ENCODE measurements at regions not wholly inside any gene's neighbourhood (a gene's known extent, or its start where the extent isn't known, plus 50 kb on each side); places are given as distances from the start of the nearest gene placed in this dataset.
A peak's percentile ranks its signal among the peaks of the same experiment; 100 is the strongest.

DNA sequence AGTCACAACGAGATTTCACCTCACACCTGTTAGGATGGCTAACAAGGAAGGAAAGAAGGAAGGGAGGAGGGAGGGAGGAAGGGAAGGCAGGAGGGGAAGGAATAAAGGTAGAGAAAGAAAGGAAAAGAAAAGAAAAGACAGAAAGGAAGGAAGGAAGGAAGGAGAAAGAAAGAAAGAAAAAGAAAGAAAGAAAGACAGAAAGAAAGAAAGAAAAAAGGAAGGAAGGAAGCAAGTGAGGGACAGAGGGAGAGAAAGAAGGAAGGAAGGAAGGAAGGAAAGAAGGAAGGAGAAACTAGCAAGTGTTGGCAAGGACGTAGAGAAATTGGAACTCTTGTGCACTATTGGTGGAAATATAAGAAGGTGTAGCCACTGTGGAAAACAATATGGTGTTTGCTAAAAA, 52.2 kb downstream of the CCDC185 start:
- DNase-seq = no peak

DNA sequence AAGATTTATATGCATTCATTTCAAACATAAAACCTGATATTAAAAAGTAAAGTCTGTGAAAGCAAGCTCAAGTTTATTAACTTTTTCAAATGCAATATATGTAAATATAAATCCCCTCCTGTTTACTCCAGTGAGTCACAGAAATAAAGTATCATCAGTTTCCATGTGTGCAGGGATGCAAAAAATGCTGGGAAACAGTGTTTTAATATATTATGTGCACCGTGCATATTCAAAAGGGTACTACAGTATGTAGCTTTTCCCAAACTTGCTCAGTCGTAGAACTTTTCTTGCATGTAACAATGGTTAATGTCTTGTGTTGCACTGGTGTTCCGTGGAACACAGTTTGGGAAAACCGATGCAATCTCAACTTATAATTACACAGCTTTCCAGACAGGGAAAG, 60.7 kb downstream of the CCDC185 start:
- DNase-seq = no peak

DNA sequence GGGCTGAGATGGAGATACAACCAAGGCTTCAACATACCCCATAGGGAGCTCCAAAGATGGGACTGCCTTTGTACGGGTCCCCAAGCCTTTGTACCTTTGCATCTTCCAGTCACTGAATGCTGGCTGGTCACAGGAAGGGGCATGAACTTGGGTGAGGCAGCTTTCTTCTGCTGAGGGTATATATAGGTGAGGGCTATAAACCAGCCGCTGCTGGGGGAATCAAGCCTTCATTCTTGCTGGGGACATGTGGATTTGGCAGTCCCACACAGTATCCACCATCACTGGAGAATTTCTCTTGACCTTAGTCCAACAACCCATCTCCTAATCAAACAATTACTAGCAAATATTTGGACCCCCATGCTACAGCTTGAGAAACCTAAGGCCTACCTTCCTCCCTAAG, 61.7 kb downstream of the CCDC185 start:
- DNase-seq = no peak

DNA sequence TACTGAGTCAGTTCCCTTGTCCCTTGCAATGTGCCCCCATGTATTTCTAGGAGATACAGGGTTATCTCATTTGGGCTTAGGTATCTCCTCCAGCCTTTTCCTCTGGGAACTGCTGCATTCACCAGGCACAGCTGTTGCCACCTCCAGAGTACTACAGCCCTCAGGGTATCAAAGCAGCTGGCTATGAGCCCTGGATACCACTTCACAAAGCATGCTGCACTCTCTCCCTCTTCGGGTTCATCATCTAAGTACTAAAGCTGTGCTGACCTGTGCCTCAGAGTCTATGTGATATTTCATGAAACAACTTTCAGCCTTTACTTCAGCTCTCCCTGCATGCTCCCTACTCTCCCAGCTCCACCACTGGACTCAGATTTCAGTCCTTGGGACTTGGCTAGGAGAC, 62.3 kb downstream of the CCDC185 start:
- DNase-seq = no peak

DNA sequence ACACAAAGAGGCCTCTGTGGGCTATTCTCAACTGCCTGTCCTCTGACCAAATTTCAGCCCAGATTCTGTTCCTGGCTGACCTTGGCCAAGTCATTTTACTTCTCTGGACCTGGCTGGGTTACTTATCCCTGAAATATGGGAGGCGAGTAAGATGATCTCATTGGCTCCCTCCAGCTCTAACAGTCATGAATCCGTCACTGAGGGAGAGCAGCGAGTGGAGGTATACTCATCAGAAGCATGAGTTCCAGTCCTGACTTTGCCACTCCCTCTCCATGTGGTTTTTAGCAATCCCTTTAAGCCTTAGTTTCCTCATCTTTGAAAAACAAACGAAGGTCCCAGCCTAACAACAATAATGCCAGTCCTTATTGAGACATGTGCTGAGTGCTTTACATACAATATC, 63.5 kb downstream of the CCDC185 start:
- DNase-seq = no peak

DNA sequence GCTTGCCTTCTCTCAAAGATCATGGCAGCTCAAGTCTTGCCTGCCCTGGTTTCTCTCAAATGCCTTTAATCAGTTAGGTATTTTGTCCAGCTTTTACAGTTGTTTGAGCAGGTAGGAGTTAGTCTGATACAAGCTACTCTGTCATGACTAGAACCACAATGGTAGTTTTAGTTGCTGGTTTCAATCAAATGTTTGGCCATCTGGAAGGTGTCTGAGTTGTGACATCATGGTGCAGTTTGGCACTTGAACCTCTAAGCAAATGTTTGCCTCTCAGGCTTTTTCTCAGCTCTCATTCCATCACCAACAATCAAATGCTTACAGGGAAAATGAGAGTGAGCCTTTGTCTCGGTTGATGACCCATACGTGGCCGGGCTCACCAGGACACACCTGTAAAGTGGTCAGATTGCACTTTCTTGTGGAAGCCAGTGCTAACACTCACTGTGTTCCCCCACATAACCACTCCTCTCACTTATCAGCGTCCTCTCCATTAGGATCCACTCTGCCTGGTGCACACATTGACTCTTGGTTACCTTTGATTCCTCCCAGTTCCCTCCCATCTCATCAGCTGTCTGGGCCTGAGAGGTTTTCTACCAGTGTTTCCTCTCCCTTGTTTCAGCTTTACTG, 67.5 kb downstream of the CCDC185 start:
- no peak for DNase-seq

DNA sequence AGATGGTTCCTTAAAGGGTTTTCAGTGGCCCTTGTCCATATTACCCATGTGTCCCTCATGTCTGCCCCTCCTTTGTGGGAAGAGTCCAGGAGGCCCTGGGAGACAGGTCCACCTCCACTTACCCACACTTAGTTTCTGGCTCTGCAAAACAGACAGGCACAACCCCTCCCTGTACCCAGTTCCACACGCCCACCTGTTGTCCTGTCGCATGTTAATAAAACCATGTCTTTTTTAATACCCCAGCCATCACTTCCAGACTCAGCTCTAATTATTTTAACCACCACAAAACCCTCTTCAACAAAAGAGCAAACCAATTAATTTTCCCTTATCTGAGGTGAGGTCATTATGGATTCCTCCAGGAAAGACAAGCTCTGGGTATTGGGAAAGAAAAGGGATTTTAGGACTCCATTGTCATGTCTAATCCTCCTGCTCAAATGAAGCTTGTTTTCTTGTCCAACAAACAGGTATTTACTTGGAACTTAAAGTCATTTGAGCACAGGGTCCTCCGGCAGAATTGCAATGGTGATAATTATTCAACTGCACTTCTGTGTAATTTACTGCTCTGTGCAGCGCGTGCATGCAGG, 68.9 kb downstream of the CCDC185 start:
- DNase-seq = no peak

DNA sequence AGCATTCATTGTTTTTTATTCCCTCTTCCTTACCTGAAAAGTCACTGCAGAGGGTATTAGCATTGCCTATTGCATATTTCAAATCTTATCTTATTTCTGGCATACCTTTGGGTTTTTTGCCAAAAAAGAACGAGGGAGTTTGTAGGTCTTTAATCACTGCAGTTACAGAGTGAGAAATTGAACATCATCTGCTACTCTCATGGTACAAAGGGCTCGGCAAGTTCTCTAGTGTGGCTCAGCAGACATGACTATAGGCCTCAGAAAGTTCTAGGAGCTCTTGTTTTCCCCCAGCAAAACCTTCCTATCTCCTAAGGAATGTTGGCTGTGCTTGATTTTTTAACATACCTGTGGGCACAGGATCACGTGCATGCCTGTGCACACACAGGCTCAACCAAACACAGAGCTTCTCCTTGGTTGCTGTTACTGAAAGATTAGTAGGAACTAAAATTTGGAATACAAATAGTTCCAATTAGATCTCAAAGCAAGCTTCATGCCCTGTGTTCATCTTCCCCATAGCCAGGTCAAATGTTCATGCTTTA, 69.7 kb downstream of the CCDC185 start:
- no peak for DNase-seq

DNA sequence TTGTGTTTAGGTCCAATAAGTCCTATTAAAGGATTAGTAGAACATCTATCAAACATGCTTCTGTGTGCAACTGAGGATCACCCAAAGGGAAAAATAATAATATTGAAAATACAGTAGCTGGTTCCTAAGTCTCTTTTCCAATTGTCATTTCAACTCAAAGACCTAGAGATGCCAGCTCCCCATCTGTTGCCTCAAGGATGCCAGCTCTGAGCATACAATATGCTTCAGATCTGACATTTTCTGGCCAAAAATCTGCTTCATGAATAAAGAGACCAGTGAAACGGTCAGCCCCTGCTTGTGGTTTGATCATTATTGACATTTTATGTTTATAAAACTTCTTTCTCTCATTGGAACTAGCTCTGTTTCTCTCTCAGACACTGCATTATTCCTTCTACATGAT, 72.9 kb downstream of the CCDC185 start:
- DNase-seq = no peak

DNA sequence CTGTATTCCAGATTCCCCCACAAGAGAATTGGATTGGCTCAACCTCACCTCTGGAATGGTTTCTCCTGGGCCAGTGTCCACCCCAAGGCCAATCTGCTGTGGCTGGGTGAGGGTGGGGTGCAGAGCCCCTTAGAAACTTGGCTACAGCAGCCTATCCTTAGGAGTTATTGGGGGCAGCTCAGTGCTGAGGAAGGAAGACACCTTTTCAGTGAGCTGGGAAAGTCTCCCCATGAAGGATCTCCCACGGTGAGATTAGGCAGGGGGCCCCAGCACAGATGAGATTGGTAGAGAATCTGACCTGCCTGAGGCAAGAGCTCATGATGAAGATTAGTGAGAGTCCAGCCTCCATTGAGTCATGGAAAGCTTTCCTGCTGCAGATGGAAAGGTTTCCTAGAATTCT, 78.4 kb downstream of the CCDC185 start:
- DNase-seq = no peak

DNA sequence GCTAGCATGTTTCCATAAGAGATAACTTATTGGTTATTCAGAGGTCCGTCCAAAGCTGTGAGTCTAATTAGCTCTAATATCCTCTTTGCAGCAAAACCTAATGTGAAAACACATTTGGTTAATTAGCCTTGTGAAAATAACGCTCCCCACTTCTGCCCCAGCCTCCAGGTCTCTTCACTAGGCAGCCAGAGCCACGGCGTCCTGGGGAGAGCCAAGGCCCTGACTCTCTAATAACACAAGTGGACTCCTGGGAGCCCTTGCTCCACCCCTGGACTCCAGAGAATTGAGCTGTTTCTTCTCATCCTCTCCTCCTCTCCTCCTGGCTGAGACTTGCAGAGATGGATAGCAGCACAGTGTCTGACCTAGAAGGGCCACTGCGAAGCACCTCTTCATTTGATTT, 78.8 kb downstream of the CCDC185 start:
- no peak for DNase-seq

DNA sequence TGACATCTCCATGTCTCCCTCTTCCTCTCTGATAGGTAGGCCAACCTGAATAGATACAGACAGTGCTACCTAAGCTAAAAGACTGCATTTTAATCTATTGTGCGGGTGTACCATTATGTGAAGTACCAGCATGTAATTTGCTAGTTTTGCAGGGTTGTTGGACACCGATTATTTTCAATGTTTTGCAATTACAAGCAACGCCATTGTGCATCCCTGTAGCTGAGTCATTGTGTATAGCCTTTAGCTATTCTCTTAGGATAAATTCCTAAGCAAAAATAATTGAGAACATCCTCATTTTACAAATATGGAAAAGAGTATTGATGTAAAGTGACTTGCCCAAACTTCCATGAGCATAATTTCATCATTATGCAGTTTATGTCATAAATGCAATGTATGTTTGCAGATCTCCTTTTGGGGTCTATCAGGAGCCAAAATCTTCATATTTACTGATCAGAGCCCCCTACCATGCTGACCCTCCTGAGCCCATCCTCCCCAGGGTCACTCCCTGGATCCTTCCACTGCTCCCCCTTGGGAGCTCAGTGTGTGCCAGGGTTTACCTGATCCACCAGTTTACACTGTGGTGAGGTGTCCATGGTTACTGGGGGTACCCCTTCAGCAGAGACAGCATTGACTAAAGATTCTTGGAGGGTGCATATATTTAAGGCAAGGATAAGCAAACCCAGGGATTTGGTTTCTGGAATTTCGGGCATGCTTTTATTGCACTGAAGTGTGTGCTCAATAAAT, 80.6 kb downstream of the CCDC185 start:
- DNase-seq = no peak

DNA sequence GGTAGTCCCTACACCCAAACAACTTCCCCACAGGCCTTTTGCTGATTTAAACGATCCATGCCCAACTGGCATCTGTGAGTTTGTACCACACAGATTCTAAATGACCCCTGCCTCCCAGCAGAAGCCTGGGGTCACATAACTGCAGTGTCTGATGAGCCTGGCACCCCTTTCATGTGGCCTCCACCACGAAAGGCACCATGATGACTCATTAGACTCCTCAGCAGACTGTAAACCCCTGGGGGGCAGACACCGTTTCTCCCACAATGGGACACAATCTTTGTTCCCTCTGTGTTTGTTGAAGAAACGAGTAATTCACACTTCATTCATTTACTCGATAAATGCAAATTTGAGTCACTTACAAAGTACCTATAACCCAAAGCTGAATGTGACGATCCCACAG, 81.6 kb downstream of the CCDC185 start:
- DNase-seq = no peak

DNA sequence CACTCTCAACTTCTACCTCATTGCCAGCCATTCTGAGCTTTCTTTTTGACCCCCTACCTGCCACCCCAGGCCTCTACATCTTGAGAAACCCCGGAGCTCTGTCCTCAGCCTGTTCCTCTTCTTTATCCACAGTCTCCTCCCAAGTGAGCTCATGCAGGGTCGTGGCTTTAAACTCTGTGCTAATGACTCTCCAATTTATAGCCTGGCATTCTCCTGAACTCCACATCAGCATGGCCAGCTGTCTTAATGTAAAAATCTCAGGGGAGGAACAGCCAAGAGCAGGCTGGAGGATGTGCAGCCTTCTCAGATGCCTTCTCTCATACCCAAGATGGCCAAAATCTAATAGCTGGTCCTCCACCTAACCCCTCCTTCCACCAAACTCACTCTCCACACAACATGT, 84.2 kb downstream of the CCDC185 start:
- no peak for DNase-seq

DNA sequence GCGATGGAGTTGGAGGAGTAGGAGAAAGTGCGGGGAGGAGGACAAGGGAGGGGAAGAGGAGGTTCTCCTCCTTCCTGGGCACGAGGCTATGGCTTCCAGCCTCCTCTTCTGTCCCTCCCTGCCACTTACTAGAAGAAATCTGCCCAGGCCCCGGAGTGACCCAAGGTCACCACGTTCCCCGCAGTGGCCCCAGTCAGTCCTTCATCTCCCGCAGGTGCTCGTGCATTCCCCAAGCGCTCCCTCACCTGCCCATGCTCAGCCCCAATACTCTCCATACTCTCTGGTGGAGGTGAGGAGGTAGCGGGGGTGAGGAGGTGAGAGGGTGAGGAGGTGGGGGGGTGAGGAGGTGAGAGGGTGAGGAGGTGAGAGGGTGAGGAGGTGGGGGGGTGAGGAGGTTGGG, 85.4 kb downstream of the CCDC185 start:
- no peak for DNase-seq

DNA sequence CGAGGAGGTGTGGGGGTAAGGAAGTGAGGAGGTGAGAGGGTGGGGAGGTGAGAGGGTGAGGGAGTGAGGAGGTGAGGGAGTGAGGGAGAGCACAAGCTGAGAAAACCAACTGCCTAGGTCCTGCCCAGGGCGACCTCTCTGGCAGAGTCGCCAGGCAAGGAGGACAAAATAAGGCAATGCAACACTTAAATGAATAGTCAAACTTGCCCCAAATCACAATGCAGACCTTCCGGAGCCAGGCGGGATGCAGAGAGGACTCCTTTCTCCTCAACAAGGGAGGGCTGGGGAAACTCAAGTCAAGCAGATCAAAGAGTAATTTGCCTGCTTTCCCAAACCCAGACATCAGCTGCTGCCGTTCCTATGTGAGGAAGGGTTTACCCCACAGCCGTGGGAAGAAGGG, 86.0 kb downstream of the CCDC185 start:
- DNase-seq = no peak

DNA sequence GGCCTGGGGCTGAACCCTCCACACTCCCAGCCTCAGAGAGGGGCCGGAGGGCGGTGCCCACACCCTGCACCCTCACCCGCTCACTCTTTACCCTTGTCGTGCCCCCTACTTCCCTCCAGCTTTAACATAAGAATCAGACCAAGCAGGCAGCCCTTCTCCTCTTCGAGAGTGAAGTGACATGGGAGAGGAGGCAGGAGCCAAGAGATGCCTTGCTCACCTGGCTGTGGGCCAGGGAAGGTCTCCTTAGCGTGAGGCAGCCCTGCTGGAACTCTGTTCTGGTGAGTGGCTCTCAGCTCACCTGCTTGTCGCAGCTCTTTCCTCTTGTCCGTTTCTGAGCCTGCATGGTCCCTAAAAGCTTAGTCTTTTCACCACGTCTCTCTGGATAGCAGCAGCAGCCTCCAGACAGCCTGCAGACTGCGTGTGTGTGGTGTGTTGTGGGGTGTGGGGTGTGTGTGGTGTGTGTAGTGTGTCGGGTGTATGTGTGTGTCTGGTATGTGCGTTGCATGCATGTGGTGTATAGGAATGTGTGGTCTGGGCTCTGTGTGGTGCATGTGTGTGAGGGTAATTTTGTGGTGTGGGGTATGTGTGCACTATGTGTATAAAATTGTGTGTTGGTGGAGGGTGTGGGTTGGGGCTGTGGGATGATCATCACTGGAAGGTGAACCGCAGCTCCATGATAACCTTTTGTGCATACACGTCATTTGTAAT, 86.7 kb downstream of the CCDC185 start:
- no peak for DNase-seq

DNA sequence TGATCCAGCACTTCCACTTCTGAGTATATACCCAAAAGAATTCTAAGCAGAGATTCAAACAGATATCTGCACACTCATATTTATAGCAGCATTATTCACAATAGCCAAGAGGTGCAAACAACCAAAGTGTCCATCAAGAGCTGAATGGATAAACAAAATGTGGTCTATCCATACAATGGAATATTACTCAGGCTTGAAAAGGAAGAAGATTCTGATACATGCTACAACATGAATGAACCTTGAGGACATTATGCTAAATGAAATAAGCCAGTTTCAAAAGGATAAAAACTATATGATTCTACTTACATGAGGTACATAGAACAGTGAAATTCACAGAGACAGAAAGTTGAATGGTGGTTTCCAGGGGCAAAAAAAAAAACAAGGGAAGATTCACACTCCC, 88.9 kb downstream of the CCDC185 start:
- no peak for DNase-seq

DNA sequence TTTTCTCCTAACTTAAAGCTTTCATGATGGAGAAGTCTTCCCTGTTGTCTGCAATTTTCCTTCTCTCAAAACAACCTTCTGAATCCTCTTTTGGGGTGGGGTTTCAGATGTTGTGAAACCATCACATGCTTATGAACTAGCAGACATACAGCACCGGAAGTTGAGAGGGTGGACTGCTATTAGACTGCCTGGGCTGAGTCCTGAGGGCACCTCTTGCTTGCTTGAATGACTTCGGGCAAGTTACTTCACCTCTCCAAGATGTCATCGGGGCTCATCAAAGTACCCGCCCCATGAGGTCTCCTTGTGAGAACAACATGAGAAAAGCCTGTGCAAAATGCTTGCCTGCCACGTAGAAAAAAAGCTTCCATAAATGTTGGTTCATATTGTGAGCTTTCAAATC, 89.6 kb downstream of the CCDC185 start:
- no peak for DNase-seq

DNA sequence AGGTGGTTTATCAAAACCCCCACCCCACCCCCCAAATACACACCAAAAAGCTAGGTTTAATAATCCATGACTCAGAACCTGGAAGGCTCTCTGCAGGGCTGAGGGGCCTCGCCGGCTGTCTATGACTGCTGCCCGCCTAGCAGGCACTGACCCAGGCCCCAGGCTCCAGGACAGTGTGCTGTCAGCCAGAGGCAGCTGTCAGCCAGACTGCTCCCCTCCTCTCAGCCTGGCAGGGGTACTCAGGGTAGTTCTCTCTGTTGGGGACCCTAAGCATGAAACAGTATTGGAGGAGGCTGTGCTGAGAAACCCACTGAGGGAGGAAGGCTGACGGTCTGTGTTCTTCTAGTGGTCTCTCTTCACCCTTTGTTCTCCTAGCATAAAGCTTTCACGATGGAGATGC, 90.3 kb downstream of the CCDC185 start:
- no peak for DNase-seq

DNA sequence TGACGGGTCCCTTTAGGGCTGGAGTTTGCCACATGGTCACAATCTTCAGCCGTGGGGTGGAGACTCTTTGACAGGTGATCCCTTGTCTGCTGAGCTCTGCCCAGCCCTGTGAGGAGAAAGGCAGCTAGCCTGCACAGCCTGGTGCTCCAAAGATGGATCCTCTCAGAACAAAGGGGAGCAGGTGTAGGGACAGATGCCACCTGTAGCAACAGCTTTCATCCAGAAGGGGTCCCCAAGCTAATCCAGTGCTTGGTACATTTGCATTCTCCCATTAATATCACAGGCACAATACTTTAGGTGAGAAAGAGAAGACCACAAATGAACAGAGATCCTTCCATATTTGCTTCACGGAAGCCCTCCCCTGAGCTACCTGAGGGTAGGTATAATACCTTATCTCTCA, 93.2 kb downstream of the CCDC185 start:
- peak; percentile 18 for DNase-seq

DNA sequence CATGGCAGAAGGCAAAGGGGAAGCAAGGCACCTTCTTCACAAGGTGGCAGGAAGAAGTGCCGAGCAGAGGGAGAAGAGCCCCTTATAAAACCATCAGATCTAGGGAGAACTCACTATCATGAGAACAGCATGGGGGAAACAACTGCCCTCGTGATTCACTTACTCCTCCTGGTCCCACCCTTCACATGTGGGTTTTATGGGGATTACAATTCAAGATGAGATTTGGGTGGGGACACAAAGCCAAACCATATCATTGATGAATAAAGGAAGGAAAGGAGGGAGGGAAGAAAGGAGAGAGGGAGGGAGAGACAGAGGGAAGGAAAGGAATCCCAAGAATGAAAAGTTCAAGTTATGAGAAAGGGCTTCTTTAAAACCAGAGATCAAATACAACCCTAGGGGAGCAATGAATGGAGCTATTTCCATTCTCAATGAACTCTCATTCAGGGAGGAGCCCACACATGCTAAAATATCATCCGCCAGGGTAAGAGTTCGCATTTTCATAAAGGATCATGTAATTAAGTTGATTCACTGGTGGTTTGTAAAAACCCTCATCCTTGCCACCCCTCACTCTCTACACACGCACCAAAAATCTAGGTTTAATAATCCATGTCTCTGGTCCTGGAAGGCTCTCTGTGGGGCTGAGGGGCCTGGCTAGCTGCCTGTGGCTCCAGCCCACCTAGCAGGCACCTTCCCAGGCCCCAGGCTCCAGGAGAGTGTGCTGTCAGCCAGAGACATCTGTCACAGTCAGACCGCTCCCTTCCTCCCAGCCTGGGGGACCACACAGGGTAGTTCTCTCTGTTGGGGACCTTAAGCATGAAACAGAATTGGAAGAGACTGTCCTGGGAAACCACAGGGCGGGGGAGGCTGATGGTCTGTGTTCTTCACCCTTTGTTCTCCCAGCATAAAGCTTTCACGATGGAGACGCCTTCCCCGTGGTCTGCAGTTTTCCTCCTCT, 94.0 kb downstream of the CCDC185 start:
- DNase-seq = no peak

DNA sequence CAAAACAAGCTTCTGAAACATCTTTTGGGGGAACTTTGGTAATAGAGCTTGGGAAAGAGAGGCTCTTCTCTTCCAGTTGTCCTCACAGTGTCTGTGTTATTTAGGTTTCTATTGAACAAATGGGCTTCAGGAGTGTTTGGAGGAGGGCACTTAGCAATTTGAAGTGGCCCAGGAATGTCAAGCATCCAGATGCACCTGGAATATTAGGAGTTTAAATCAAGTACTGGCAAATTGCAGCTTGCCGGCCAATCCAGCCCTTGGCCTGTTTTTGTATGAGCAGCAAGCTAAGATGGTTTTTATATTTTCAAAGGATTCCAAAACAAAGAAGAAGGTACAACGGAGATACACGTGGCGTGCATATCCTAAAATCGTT, 94.7 kb downstream of the CCDC185 start:
- no peak for DNase-seq
